BJ (cell line): ENCODE measurements at regions not wholly inside any gene's neighbourhood (a gene's known extent, or its start where the extent isn't known, plus 50 kb on each side); places are given as distances from the start of the nearest gene placed in this dataset.
"Not testable (repeated sequence)": the region's sequence is repeated elsewhere in the genome, so short reads cannot be mapped to it uniquely, and the experiment has no call there.

Experiments
- CTCF ChIA-PET: fragments of 350-600 bp; formaldehyde crosslinking; extraction: SDS; loops from one replicate; lab custom pipeline; 2021; ENCODE audit warnings: antibody characterized with exemption, inconsistent platforms; lab: Yijun Ruan, JAX
- POLR2A ChIA-PET: fragments of 300-600 bp; sonication (Branson Sonifier 250); formaldehyde crosslinking; extraction: SDS; loops from one replicate; lab custom pipeline; 2021; ENCODE audit warnings: antibody characterized with exemption; lab: Charles Lee
- DNase-seq: peaks from one replicate; pipeline ENCODE4 v3.0.0-alpha.2; 2011; ENCODE audit warnings: low read depth
- H3K27me3 ChIP-seq: 2 replicates; pipeline ENCODE4 v1.6.0; 2011; ENCODE audit warnings: low read length; ENCODE audit not compliant: control insufficient read depth, insufficient read depth
- H3K36me3 ChIP-seq: 2 replicates; pipeline ENCODE4 v1.5.1; 2011; ENCODE audit warnings: low read length; ENCODE audit not compliant: control insufficient read depth, insufficient read depth
- H3K4me3 ChIP-seq: 2 replicates; pipeline ENCODE4 v1.5.1; 2011; ENCODE audit warnings: low read depth, mild to moderate bottlenecking, control low read depth, low read length
- CTCF ChIP-seq: IDR thresholded peaks from 2 replicates; pipeline ENCODE4 v1.5.1; 2011; ENCODE audit warnings: low read depth, mild to moderate bottlenecking, control low read depth, inconsistent platforms, low read length, moderate library complexity; ENCODE audit not compliant: insufficient read depth

DNA sequence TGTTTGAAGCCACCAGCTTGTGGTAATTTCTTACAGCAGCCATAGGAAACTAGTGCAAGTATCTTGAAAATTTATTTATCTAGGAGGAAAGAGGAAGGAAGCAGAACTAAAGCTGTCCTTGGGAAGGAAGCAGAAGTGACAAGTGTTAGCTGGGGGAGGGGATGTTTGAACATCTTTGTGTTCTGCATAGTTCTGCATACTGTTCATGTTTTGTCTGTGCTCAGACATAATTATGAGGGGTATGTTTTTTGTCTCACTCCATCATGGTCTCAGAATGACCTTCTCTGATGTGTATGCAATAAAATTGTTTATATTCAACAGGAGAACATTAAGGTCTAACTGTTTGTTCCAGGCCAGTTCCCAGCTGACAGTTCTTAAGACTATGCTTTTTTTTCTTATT, 606.5 kb downstream of the GALC start:
- no peaks in the 10 kb centered on the region for H3K27me3 ChIP-seq
- no peak overlapping the region for H3K4me3 ChIP-seq
- POLR2A ChIA-PET, result no interaction called here
- DNase-seq, result no peak
- TF ChIP-seq CTCF, result no peak
- CTCF ChIA-PET, result no interaction called here
- H3K36me3 ChIP-seq, result no peaks in the 10 kb centered on the region

GRCh38 chr14:87380054-87380453, 612.9 kb downstream of the GALC start:
- no peak for DNase-seq
- no peaks in the 10 kb centered on the region for H3K27me3 ChIP-seq
- POLR2A ChIA-PET, result no interaction called here
- TF ChIP-seq CTCF, result no peak
- no peaks in the 10 kb centered on the region for H3K36me3 ChIP-seq
- CTCF ChIA-PET, result no interaction called here
- no peak overlapping the region for H3K4me3 ChIP-seq

- ChIA-PET CTCF (no interaction called here), POLR2A (no interaction called here)
- no peak for DNase-seq
- Histone ChIP-seq H3K27me3 (no peaks in the 10 kb centered on the region), H3K4me3 (no peak overlapping the region), H3K36me3 (no peaks in the 10 kb centered on the region)
- no peak for TF ChIP-seq CTCF
Observed at GRCh38 chr14:87368751-87369150, 624.2 kb downstream of the GALC start.

DNA sequence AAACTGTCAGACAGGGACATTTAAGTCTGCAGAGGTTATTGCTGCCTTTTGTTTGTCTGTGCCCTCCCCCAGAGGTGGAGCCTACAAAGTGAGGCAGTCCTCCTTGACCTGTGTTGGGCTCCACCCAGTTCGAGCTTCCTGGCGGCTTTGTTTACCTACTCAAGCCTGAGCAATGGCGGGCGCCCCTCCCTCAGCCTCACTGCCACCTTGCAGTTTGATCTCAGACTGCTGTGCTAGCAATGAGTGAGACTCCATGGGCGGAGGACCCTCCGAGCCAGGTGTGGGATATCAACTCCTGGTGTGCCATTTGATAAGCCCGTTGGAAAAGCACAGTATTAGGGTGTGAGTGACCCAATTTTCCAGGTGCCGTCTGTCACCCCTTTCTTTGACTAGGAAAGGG, 632.7 kb downstream of the GALC start:
- POLR2A ChIA-PET, H3K27me3 ChIP-seq, DNase-seq, CTCF ChIA-PET, H3K4me3 ChIP-seq, H3K36me3 ChIP-seq: not testable (repeated sequence)

GRCh38 chr14:87351007-87351406, 642.0 kb downstream of the GALC start:
- ChIA-PET CTCF (no interaction called here), POLR2A (no interaction called here)
- no peaks in the 10 kb centered on the region for H3K36me3 ChIP-seq
- TF ChIP-seq CTCF, result no peak
- H3K4me3 ChIP-seq, result no peak overlapping the region
- no peaks in the 10 kb centered on the region for H3K27me3 ChIP-seq
- no peak for DNase-seq

GRCh38 chr14:87349921-87350320, 643.1 kb downstream of the GALC start:
- Histone ChIP-seq H3K27me3 (no peaks in the 10 kb centered on the region), H3K36me3 (no peaks in the 10 kb centered on the region), H3K4me3 (no peak overlapping the region)
- no peak for TF ChIP-seq CTCF
- ChIA-PET POLR2A (no interaction called here), CTCF (no interaction called here)
- DNase-seq, result no peak
